B cell (primary cell): ENCODE measurements at regions not wholly inside any gene's neighbourhood (a gene's known extent, or its start where the extent isn't known, plus 50 kb on each side); places are given as distances from the start of the nearest gene placed in this dataset.

ENCODE experiments used
- ATAC-seq: fragments of 200-7000 bp; cut with Tn5 transposase; one replicate; pipeline ENCODE4 v1.10.0; 2021; ENCODE audit warnings: low read depth, mild to moderate bottlenecking, moderate number of reproducible peaks, moderate library complexity
- CTCF ChIA-PET: fragments of 350-600 bp; sonication (Branson Sonifier 250); formaldehyde crosslinking; loops from one replicate; lab custom pipeline; 2021; ENCODE audit warnings: antibody characterized with exemption, inconsistent platforms; lab: Charles Lee
- POLR2A ChIA-PET: fragments of 350-600 bp; sonication (Branson Sonifier 250); formaldehyde crosslinking; loops from one replicate; lab custom pipeline; 2021; ENCODE audit warnings: antibody characterized with exemption; lab: Charles Lee
- DNase-seq: peaks from one replicate; pipeline ENCODE4 v3.0.0; 2013
- H2AFZ ChIP-seq: 2 replicates; pipeline ENCODE4 v1.6.1; 2012; ENCODE audit warnings: mild to moderate bottlenecking, low read depth, low read length; ENCODE audit not compliant: insufficient read depth, poor library complexity, severe bottlenecking
- H3K27ac ChIP-seq, 2 donors: 1 replicate in 1 of 2; 2 replicates in 1 of 2; pipeline ENCODE4 v1.5.1; 2012 to 2013; ENCODE audit warnings: low read length in 2 of 2, mild to moderate bottlenecking in 2 of 2, moderate library complexity in 1 of 2
- H3K27me3 ChIP-seq, 4 experiments: fragments of 200-600 bp in 1 of 4; sonication (generic) in 1 of 4; replicated peaks in 1 of 4; 1 replicate in 2 of 4; 2 replicates in 2 of 4; pipeline versions ENCODE4 v1.6.1 to v1.7.0; 2013 to 2016; ENCODE audit warnings: low read length in 3 of 4, mild to moderate bottlenecking in 2 of 4, mixed read lengths in 1 of 4, moderate library complexity in 1 of 4; ENCODE audit not compliant: insufficient read depth in 4 of 4, control insufficient read depth in 3 of 4; ENCODE audit errors: control extremely low read depth in 1 of 4
- H3K36me3 ChIP-seq, 2 experiments: replicated peaks in 1 of 2; 1 replicate in 1 of 2; 2 replicates in 1 of 2; pipeline versions ENCODE4 v1.6.1 to v1.7.1; 2013; ENCODE audit warnings: low read length in 1 of 2; ENCODE audit not compliant: insufficient read depth in 2 of 2, control insufficient read depth in 1 of 2; ENCODE audit errors: control extremely low read depth in 1 of 2, extremely low read depth in 1 of 2
- H3K4me1 ChIP-seq, 2 donors: fragments of 200-600 bp in 1 of 2; sonication (generic) in 1 of 2; 1 replicate in 1 of 2; 2 replicates in 1 of 2; pipeline versions ENCODE4 v1.5.1 to v1.6.1; 2013 to 2017; ENCODE audit warnings: low read length in 2 of 2; ENCODE audit not compliant: control insufficient read depth in 2 of 2, insufficient read depth in 2 of 2
- H3K4me2 ChIP-seq: replicated peaks from 2 replicates; pipeline ENCODE3; 2012; ENCODE audit warnings: mild to moderate bottlenecking, low read depth, low read length; ENCODE audit not compliant: poor library complexity, severe bottlenecking
- H3K4me3 ChIP-seq, 5 experiments: fragments of 200-600 bp in 1 of 5; sonication (generic) in 1 of 5; 1 replicate in 3 of 5; 2 replicates in 2 of 5; pipeline versions ENCODE4 v1.5.1 to v1.7.0; 2011 to 2016; ENCODE audit warnings: low read length in 4 of 5, mild to moderate bottlenecking in 4 of 5, low read depth in 2 of 5, control low read depth in 1 of 5, moderate library complexity in 1 of 5; ENCODE audit not compliant: insufficient read depth in 1 of 5; ENCODE audit errors: control extremely low read depth in 1 of 5, extremely low read depth in 1 of 5
- H3K79me2 ChIP-seq: fragments of 200-600 bp; sonication (generic); one replicate; pipeline ENCODE4 v1.6.0; 2016; ENCODE audit warnings: low read length; ENCODE audit not compliant: control insufficient read depth, insufficient read depth
- H3K9ac ChIP-seq: fragments of 200-600 bp; sonication (generic); 2 replicates; pipeline ENCODE4 v1.6.1; 2017; ENCODE audit warnings: mild to moderate bottlenecking, low read length, moderate library complexity
- H3K9me3 ChIP-seq, 3 donors: one replicate each; pipeline versions ENCODE4 v1.6.1 to v1.7.1; 2013; ENCODE audit warnings: low read length in 2 of 3; ENCODE audit not compliant: control insufficient read depth in 2 of 3, insufficient read depth in 1 of 3; ENCODE audit errors: control extremely low read depth in 1 of 3
- H4K20me1 ChIP-seq: 2 replicates; pipeline ENCODE4 v1.6.0; 2012; ENCODE audit warnings: mild to moderate bottlenecking, low read length; ENCODE audit not compliant: insufficient read depth, control insufficient read depth, poor library complexity, severe bottlenecking
- H3K27ac Mint-ChIP-seq: one replicate; pipeline ENCODE4 v1.8.0; 2021; ENCODE audit warnings: mixed read lengths
- H3K27me3 Mint-ChIP-seq: one replicate; pipeline ENCODE4 v1.8.0; 2021; ENCODE audit warnings: mixed read lengths
- H3K4me1 Mint-ChIP-seq: one replicate; pipeline ENCODE4 v1.8.0; 2021; ENCODE audit warnings: mixed read lengths
- H3K4me3 Mint-ChIP-seq: one replicate; pipeline ENCODE4 v1.8.0; 2021; ENCODE audit warnings: mixed read lengths
- H3K9me3 Mint-ChIP-seq: one replicate; pipeline ENCODE4 v1.8.0; 2022; ENCODE audit warnings: mixed read lengths; ENCODE audit not compliant: insufficient read depth
- CTCF ChIP-seq: fragments of 200-600 bp; IDR thresholded peaks from one replicate; pipeline ENCODE4 v1.8.0; 2022; ENCODE audit warnings: antibody characterized with exemption, mild to moderate bottlenecking
- EZH2 ChIP-seq: IDR thresholded peaks from 2 replicates; pipeline ENCODE4 v1.6.1; 2012; ENCODE audit warnings: borderline replicate concordance, low read depth, mild to moderate bottlenecking, moderate library complexity, low read length; ENCODE audit not compliant: insufficient read depth, poor library complexity, severe bottlenecking
- WGBS: methylation state at CpG from one replicate; pipeline ENCODE4 v1.1.5; 2013; ENCODE audit warnings: missing lambda C conversion rate; ENCODE audit not compliant: insufficient coverage; 5-methylcytosine and 5-hydroxymethylcytosine counted together
- intact Hi-C: fragments of 100-400 bp; cut with micrococcal nuclease; formaldehyde crosslinking; loops from one replicate; pipeline ENCODE4 v1.10.0; 2022

GRCh38 chr2:234425639-234426603, 71.0 kb downstream of the ARL4C start:
- Histone ChIP-seq H3K4me1 (peaks cover 79 to 85% of the 10 kb centered on the region in 2 donors), H3K79me2 (no peaks in the 10 kb centered on the region), H3K9me3 (peaks cover 0 to 14% (median 0%) of the 10 kb centered on the region in 3 donors), H3K4me2 (peak overlapping the region; percentile 70), H3K4me3 (peak overlapping the region in 2 of 5 experiments; percentile 5 to 37), H3K36me3 (no peaks in the 10 kb centered on the region), H2AFZ (no peak overlapping the region), H3K9ac (peak overlapping the region; percentile 46), H4K20me1 (no peaks in the 10 kb centered on the region), H3K27ac (peak overlapping the region; percentile 87), H3K27me3 (no peaks in the 10 kb centered on the region)
- ATAC-seq (peak; percentile 92), DNase-seq (peak; percentile 94)
- Mint-ChIP-seq H3K9me3 (no peaks in the 10 kb centered on the region), H3K4me1 (peaks cover 73% of the 10 kb centered on the region), H3K4me3 (peak overlapping the region; percentile 69), H3K27me3 (no peaks in the 10 kb centered on the region), H3K27ac (peak overlapping the region; percentile 95)
- ChIA-PET POLR2A (interaction anchor here (0.5 to 6.6 kb wide), 14 partner anchors 11 to 571 kb away, joined by 3 to 35 read pairs (median 6); partner anchors contain the start of gene HJURP), CTCF (interaction anchor here (0.6 to 2.1 kb wide), 10 partner anchors 11 to 290 kb away, joined by 3 to 9 read pairs (median 6); partner anchors contain the start of gene ARL4C)
- TF ChIP-seq CTCF (no peak), EZH2 (no peak)
- 0% methylated on average over 6 of the region's 8 CpGs for WGBS
- intact Hi-C loops, result loop anchor here (1.0 kb wide), 7 partner anchors 12 to 262 kb away; no protein-coding TSS in a partner anchor
